Brain microvascular endothelial cell (primary cell): ENCODE measurements at regions not wholly inside any gene's neighbourhood (a gene's known extent, or its start where the extent isn't known, plus 50 kb on each side); places are given as distances from the start of the nearest gene placed in this dataset.

Experiments used
- DNase-seq: peaks from one replicate; pipeline ENCODE4 v3.0.0-alpha.2; 2020
- H3K27ac ChIP-seq: fragments of 250-450 bp; sonication (Bioruptor Pico); 2 replicates; pipeline ENCODE4 v1.5.1; 2020; ENCODE audit warnings: mild to moderate bottlenecking, moderate library complexity
- H3K27me3 ChIP-seq: fragments of 250-450 bp; sonication (Bioruptor Pico); replicated peaks from 2 replicates; pipeline ENCODE4 v1.5.1; 2020; ENCODE audit warnings: mild to moderate bottlenecking
- H3K36me3 ChIP-seq: fragments of 250-450 bp; sonication (Bioruptor Pico); replicated peaks from 2 replicates; pipeline ENCODE4 v1.5.1; 2020; ENCODE audit warnings: mild to moderate bottlenecking
- H3K4me3 ChIP-seq: 2 replicates; pipeline ENCODE4 v1.5.1; 2011; ENCODE audit warnings: low read depth, mild to moderate bottlenecking, control low read depth, low read length, moderate library complexity
- in situ Hi-C: cut with HindIII; loops from 2 replicates; pipeline ENCODE4 v1.10.0; 2017; ENCODE audit warnings: low sequenced_read_pairs, low pct_ligation_motif_present
- TF ChIP-seq, protein P1 (sequence below): IDR thresholded peaks from 2 replicates; pipeline ENCODE4 v1.5.1; 2011; ENCODE audit warnings: low read depth, mild to moderate bottlenecking, moderate library complexity, low read length, control low read depth, inconsistent platforms; ENCODE audit errors: missing control alignments

DNA sequence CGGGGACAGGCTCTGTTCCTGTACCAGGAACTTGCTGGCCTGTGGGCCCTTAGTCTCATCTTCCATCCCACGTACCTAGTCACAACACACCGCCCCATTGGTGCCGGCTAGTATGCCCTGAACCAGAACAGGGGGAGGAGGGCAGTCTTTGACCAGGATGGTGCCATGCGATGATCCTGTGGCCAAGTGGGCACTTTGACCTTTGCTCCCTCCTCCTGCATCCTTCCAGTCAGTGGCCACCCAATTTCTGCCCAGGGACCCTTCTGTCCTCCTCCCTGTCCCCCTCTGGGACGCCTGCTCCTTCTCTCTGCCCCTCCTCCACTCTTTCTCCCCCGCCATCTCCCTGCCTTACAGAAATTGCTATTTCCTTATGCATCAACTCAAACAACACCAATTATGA, 126.3 kb upstream of the CHST15 start:
- in situ Hi-C loops: no loop called here
- no peaks in the 10 kb centered on the region for H3K36me3 ChIP-seq
- H3K4me3 ChIP-seq: no peak overlapping the region
- H3K27ac ChIP-seq: no peak overlapping the region
- no peak for DNase-seq
- H3K27me3 ChIP-seq: peaks cover 5% of the 10 kb centered on the region
- TF ChIP-seq, protein P1, sequence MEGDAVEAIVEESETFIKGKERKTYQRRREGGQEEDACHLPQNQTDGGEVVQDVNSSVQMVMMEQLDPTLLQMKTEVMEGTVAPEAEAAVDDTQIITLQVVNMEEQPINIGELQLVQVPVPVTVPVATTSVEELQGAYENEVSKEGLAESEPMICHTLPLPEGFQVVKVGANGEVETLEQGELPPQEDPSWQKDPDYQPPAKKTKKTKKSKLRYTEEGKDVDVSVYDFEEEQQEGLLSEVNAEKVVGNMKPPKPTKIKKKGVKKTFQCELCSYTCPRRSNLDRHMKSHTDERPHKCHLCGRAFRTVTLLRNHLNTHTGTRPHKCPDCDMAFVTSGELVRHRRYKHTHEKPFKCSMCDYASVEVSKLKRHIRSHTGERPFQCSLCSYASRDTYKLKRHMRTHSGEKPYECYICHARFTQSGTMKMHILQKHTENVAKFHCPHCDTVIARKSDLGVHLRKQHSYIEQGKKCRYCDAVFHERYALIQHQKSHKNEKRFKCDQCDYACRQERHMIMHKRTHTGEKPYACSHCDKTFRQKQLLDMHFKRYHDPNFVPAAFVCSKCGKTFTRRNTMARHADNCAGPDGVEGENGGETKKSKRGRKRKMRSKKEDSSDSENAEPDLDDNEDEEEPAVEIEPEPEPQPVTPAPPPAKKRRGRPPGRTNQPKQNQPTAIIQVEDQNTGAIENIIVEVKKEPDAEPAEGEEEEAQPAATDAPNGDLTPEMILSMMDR: no peak

GRCh38 chr10:124219062-124219461, 125.7 kb upstream of the CHST15 start:
- Histone ChIP-seq H3K27ac (no peak overlapping the region), H3K27me3 (peaks cover 5% of the 10 kb centered on the region), H3K36me3 (no peaks in the 10 kb centered on the region), H3K4me3 (no peak overlapping the region)
- TF ChIP-seq, protein P1: no peak
- DNase-seq: no peak
- in situ Hi-C loops: no loop called here

- no peak overlapping the region for H3K27ac ChIP-seq
- H3K36me3 ChIP-seq: no peaks in the 10 kb centered on the region
- no peak for DNase-seq
- in situ Hi-C loops: no loop called here
- H3K4me3 ChIP-seq: no peak overlapping the region
- peaks cover 5% of the 10 kb centered on the region for H3K27me3 ChIP-seq
- TF ChIP-seq, protein P1: no peak
These were observed 124.8 kb upstream of the CHST15 start for GRCh38 chr10:124217906-124218804.

DNA sequence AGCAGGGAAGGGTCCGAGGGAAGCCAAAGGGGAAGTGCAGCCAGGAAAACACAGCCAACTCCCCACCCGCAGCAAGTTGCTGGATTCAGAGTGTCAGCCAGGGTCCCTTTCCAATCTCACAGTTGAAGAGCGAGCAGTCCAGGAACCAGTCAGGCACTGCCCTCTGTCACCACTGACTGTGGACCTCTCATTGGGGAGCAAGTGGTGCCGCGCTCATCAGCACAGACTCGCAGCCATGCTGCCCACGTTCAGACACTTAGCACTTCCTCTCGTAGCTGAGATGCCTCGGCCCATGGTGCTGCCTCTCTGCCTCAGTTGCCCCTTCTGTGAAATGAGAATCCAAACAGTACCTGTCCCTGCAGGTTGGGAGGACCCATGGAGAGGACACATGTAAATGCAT, 123.6 kb upstream of the CHST15 start:
- no peak overlapping the region for H3K4me3 ChIP-seq
- no peaks in the 10 kb centered on the region for H3K36me3 ChIP-seq
- no peak for DNase-seq
- TF ChIP-seq, protein P1: no peak
- peaks cover 5% of the 10 kb centered on the region for H3K27me3 ChIP-seq
- H3K27ac ChIP-seq: no peak overlapping the region
- in situ Hi-C loops: no loop called here

- H3K27ac ChIP-seq: no peak overlapping the region
- in situ Hi-C loops: no loop called here
- TF ChIP-seq, protein P1: no peak
- peaks cover 5% of the 10 kb centered on the region for H3K27me3 ChIP-seq
- H3K4me3 ChIP-seq: no peak overlapping the region
- no peak for DNase-seq
- H3K36me3 ChIP-seq: no peaks in the 10 kb centered on the region
These were observed 121.4 kb upstream of the CHST15 start for GRCh38 chr10:124214610-124215375.
